ENCODE measurements at regions not wholly inside any gene's neighbourhood (a gene's known extent, or its start where the extent isn't known, plus 50 kb on each side); places are given as distances from the start of the nearest gene placed in this dataset.

GRCh38 chr1:222424826-222425225, 123.1 kb downstream of the HHIPL2 start:
- TF ChIP-seq KDM4A (IDR thresholded peaks at IDR 0.05; ENCODE audit: low read depth, low read length, severe bottlenecking) (no peak), POLR2A (IDR thresholded peaks at IDR 0.05; ENCODE audit: control extremely low read depth in 1 of 2, low read depth in 2 of 2, low read length in 2 of 2) (no peak), KDM1A (IDR thresholded peaks at IDR 0.05; ENCODE audit: borderline replicate concordance, low read length) (no peak), POLR2AphosphoS5 (IDR thresholded peaks at IDR 0.05; ENCODE audit: low read depth, low read length) (no peak)
- TF ChIP-seq, protein P1, sequence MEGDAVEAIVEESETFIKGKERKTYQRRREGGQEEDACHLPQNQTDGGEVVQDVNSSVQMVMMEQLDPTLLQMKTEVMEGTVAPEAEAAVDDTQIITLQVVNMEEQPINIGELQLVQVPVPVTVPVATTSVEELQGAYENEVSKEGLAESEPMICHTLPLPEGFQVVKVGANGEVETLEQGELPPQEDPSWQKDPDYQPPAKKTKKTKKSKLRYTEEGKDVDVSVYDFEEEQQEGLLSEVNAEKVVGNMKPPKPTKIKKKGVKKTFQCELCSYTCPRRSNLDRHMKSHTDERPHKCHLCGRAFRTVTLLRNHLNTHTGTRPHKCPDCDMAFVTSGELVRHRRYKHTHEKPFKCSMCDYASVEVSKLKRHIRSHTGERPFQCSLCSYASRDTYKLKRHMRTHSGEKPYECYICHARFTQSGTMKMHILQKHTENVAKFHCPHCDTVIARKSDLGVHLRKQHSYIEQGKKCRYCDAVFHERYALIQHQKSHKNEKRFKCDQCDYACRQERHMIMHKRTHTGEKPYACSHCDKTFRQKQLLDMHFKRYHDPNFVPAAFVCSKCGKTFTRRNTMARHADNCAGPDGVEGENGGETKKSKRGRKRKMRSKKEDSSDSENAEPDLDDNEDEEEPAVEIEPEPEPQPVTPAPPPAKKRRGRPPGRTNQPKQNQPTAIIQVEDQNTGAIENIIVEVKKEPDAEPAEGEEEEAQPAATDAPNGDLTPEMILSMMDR (IDR thresholded peaks at IDR 0.05; ENCODE audit: control extremely low read depth in 1 of 3, insufficient read depth in 1 of 3, low read depth in 1 of 3, low read length in 3 of 3): no peak

Measured in H1 (cell line).